AG09319 (cell line): ENCODE measurements at regions not wholly inside any gene's neighbourhood (a gene's known extent, or its start where the extent isn't known, plus 50 kb on each side); places are given as distances from the start of the nearest gene placed in this dataset.

Source experiments
- DNase-seq: peaks from one replicate; pipeline ENCODE4 v3.0.0-alpha.2; 2010; ENCODE audit warnings: low read depth; ENCODE audit errors: extremely low read depth
- CTCF ChIP-seq: IDR thresholded peaks from 2 replicates; pipeline ENCODE4 v1.5.1; 2011; ENCODE audit warnings: low read depth, mild to moderate bottlenecking, inconsistent platforms, low read length, moderate library complexity

- no peak for DNase-seq
- no peak for TF ChIP-seq CTCF
Measured at GRCh38 chr12:75633789-75634188, 122.4 kb upstream of the KRR1 start.

- no peak for DNase-seq
- TF ChIP-seq CTCF: no peak
Measured at GRCh38 chr12:75632442-75632841, 121.0 kb upstream of the KRR1 start.

- no peak for DNase-seq
- no peak for TF ChIP-seq CTCF
Measured at GRCh38 chr12:75631831-75632230, 120.4 kb upstream of the KRR1 start.

- no peak for TF ChIP-seq CTCF
- DNase-seq: no peak
Measured at GRCh38 chr12:75630091-75630490, 118.7 kb upstream of the KRR1 start.

- DNase-seq: no peak
- no peak for TF ChIP-seq CTCF
Measured at GRCh38 chr12:75628916-75629315, 117.5 kb upstream of the KRR1 start.

- no peak for DNase-seq
- no peak for TF ChIP-seq CTCF
Measured at GRCh38 chr12:75628511-75628910, 117.1 kb upstream of the KRR1 start.

GRCh38 chr12:75623631-75624154 lies 112.3 kb upstream of the KRR1 start:
- TF ChIP-seq CTCF: peak; percentile 9
- DNase-seq: no peak
